GM18519 (cell line): ENCODE measurements at regions not wholly inside any gene's neighbourhood (a gene's known extent, or its start where the extent isn't known, plus 50 kb on each side); places are given as distances from the start of the nearest gene placed in this dataset.

Experiments
- ATAC-seq: cut with Tn5 transposase; IDR thresholded peaks from one replicate; pipeline ENCODE4 v1.9.1; 2021; ENCODE audit warnings: mild to moderate bottlenecking, moderate library complexity; ENCODE audit not compliant: unreplicated experiment, low FRiP score

DNA sequence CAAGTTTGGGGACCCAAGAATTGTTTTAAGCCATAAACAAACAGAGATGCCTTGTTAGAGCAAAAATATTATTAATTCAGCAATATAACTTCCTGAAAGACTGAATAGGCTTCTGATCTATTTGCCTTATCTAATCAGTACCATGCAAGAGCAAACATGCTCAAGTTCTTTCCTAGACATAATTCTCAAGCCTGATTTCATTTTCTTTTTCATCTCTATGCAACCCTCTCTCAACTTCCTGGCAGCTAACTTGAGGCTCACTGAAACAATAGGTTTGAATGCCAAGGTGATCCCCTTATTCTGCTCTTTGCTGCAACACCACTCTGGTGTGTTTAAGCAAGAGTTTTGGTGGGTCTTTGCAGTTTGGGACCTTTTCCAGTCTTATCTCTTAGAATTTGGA is 230.9 kb upstream of the CD96 start:
- ATAC-seq = no peak

DNA sequence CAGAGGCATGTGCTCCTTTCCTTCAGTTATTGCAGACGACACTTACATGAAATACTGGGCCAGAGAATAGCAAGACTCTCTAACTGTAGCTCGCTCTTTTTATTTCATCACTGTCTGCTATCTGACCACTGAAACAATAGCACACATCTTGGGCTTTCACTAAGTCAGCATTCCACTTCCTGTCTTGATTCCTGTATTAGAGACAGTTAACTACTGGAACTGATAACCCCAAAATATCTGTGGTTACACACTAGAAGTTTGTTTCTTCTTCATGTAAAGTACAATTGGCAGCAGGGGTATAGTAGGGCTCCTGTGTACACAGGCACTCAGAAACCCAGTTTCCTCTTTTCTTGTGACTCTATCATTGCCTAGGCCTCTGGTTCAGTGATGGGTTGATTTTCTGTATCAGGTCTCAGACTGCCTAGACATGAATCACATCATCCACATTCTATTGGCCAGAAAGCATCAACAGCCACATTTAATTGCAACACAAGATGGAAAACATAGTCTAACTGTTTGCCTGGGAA is 230.2 kb upstream of the CD96 start:
- ATAC-seq = peak; percentile 89

DNA sequence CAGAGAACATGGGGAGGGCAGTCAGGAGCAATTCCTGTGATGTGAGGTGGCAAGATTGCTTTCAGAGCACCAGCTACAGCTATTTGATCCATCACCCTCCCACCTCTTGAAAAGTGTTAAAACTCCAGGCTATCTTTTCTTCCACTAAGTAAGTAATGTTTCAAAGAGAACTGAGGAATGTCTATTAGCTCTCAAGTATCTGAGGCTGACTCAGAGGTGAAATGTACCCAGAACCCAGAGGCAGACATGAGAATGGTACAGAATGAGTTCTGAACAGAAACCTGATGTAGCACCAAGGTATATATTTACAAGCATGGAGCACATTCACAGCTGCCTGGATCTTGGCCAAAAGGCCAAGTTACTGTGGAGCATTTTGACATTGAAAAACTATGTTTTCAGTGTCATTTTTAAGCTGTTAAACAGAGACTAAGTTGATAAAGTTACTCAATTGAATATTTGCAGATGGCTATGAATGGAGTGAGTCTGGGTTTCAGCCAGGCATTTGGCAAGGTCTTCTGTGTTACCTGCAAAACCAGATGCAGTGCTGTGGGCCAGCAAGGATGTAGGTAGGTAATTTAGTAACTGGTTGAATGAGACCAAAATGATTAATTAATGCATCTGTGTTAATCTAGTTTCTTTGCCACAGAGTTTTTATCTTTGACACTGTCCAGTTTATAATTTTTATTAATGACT is 227.7 kb upstream of the CD96 start:
- no peak for ATAC-seq

GRCh38 chr3:111314898-111315297 is 227.1 kb upstream of the CD96 start:
- ATAC-seq = no peak

- no peak for ATAC-seq
Observed at GRCh38 chr3:111315930-111316587, 225.9 kb upstream of the CD96 start.

DNA sequence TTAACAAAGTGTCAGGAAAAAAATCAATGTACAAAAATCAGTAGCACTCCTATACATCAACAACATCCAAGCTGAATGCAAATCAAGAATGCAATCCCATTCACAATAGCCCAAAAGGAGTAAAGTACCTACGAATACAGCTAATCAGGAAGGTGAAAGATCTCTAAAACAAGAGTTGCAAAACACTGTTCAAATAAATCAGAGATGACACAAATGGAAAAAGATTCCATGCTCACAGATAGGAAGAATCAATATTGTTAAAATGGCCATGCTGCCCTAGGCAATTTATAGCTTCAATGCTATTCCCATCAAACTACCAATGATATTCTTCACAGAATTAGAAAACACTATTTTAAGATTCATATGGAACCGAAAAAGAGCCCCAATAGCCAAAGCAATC is 223.7 kb upstream of the CD96 start:
- ATAC-seq = no peak

- ATAC-seq = no peak
Observed at GRCh38 chr3:111319598-111319997, 222.4 kb upstream of the CD96 start.

- ATAC-seq = no peak
Observed at GRCh38 chr3:111321786-111322185, 220.2 kb upstream of the CD96 start.

GRCh38 chr3:111323019-111323418 is 219.0 kb upstream of the CD96 start:
- no peak for ATAC-seq

DNA sequence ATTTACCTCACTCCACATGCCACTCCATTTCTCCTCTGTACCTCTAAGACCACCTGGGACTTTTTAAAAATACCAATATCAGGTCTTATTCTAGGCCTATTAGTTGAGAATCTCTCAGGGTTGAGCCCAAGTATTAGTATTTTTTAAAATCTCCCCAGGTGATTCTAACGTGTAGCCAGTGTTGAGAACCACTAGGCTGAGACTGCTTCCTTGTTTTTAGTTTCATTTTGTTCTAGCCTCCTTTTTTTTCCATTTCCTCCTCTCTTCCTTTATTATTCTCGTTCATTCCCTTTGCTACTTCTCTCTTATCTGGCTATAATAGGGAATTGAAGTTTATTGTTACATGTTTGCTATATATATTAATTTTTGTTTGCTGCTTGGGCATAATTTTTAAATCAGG is 217.8 kb upstream of the CD96 start:
- ATAC-seq = no peak

GRCh38 chr3:111324645-111325044 is 217.4 kb upstream of the CD96 start:
- peak; percentile 66 for ATAC-seq

DNA sequence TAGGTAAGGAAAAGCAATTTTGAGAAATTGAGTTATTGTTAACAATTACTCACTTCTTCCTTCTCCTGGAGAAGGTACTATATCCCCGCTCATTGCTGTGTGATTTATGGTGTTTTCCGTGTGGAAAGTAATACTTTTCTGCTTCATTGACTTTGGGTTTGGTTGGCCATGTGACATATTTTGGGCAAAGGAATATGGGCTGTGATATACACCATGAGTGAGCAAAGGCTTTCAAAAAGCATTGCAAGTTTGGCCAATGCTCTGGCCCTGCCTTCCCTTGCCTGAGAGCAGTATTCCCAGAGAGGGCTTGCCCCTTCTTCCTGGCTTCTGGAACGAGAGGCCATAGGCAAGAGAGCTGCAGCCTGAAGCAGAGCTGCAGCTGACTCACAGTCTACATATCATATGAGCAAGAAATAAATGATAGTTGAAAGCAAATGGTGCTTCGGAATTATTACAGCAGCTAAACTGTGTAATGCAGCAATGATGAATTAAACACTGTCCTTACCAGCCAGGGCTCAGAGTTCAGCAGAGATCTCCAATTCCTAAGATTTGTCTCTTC is 216.8 kb upstream of the CD96 start:
- no peak for ATAC-seq

- peak; percentile 45 for ATAC-seq
Observed at GRCh38 chr3:111326144-111326995, 215.6 kb upstream of the CD96 start.

GRCh38 chr3:111331306-111331705 is 210.7 kb upstream of the CD96 start:
- ATAC-seq = no peak

DNA sequence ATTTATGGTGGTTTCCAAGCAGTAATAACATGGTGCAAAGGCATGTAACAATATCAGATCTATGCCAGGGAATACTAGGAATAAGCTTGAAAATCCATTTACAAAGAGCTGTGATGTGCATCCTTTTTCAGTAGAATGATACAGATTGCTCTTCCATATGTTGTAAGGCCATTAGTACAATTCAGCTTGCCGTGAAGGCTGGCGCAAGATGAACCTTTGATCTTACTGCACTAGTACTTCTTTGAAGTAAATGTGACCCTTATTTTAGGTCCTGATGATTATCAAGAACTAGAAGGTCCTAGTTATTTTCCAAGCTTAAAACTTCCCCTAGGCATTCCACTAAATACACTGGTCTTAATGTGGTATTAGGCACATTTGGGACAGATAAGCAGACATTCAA is 210.1 kb upstream of the CD96 start:
- no peak for ATAC-seq

DNA sequence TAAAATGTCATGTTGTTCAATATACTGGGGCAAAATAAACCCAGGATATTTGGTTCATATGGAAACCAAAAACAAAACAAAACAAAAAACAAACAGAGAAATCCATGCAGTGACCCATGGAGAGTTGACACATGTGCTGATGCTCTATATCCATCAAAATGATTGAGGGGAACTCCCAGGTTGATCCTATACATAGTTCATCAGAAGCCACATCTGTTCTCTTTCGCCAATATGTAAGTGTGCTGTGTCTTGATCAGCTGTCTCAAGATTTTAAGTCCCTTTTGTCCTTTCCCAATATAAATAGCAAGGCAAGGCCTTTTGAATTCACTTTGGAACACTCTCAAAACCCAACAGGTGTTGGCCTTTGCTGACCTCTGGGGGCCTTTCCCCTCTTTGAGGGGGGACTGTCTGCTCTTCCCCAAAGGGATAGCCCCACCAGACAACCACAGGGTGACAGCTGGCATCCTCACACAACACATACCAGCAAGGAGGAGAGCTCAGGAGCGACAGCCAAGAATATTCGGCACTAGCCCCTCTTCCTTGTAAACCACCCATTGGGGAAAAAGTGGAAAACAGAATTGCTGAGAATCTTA is 209.4 kb upstream of the CD96 start:
- no peak for ATAC-seq

DNA sequence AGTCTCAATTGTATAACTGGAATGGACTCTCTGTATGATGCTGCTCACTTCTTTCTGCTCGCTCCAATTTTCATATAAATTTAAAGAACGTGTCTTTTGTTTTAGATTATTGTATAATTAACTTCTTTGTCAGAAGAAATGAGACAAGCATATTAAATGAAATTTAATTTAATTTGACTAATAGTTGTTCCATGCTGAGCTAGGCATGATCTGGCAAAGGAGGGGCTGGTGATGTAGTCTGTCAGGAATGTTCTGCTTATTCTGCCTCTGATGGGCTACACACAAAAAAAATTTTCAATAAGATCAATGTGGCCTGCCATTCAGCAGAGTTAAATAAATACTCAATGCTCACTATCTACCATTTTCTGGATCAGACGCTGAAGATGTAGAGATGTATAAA is 208.4 kb upstream of the CD96 start:
- ATAC-seq = no peak

GRCh38 chr3:111335512-111336303 is 206.3 kb upstream of the CD96 start:
- ATAC-seq = peak; percentile 66

DNA sequence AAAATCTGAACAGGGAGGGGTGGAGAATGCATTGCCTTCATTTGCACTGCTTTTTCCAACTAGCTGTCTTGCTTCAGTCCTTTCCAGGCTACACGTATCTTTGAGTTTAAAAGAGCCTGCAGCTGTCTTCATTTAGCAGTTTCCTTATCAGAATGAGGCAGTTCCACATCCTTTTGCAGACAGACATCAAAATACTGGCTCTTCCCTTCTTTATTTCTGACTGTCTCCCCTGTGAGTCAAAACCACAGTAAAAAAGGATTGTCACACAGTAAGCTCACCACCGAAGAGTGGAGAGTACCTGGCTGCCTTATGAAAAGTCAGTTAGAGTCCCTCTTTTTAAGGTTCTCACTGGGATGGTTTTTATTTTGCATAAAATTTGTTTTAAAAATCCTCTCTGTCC is 205.5 kb upstream of the CD96 start:
- no peak for ATAC-seq
